NCI-H345 (cell line): ENCODE measurements at regions not wholly inside any gene's neighbourhood (a gene's known extent, or its start where the extent isn't known, plus 50 kb on each side); places are given as distances from the start of the nearest gene placed in this dataset.

Source experiments
- DNase-seq: peaks from one replicate; lab custom pipeline; 2025; lab: John Stamatoyannopoulos, UW

GRCh38 chr2:81703831-81704230, 1399.3 kb upstream of the LRRTM1 start:
- DNase-seq: no peak

- no peak for DNase-seq
Observed at GRCh38 chr2:81692566-81692965, 1388.0 kb upstream of the LRRTM1 start.

- DNase-seq: no peak
Observed at GRCh38 chr2:81675641-81676040, 1371.1 kb upstream of the LRRTM1 start.

GRCh38 chr2:81672923-81673322, 1368.4 kb upstream of the LRRTM1 start:
- no peak for DNase-seq

GRCh38 chr2:81672516-81672915, 1368.0 kb upstream of the LRRTM1 start:
- no peak for DNase-seq

DNA sequence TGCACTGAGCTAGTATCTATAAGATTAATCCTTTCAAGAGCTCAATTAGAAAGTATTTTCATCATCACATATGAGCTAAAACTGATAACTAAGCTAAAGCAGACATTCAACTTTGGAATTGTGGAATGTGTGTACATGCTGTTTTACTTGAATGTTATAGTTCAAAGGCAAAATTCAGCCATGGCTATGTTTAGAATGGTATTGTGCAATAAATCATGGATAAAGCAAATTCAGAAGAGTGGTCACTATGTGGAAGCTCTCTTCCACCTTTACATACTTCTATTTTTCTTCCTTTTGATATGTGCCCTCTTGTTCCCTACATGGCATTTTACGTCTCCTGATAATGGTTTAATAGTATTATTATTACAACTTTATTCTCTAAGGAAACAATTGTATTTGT, 1366.3 kb upstream of the LRRTM1 start:
- DNase-seq: no peak

DNA sequence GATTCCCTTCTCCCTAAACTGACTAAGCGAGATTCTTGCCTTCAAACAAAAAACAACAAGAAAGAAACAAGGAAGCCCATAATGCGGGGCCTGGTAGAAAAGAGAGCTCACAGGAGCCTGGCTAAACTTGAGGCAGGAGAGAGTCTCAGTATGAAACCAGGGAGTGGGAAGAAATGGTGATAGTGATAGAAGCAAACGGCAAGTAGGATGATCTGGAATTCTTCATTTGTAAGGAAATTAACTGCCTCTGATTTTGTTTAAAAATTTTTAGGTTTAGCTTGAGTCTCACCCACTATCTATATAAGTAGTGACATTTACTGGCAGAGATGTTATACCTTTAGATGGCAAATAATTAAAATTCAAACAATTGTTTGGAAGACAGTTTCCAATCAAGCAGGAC, 1356.5 kb upstream of the LRRTM1 start:
- no peak for DNase-seq

DNA sequence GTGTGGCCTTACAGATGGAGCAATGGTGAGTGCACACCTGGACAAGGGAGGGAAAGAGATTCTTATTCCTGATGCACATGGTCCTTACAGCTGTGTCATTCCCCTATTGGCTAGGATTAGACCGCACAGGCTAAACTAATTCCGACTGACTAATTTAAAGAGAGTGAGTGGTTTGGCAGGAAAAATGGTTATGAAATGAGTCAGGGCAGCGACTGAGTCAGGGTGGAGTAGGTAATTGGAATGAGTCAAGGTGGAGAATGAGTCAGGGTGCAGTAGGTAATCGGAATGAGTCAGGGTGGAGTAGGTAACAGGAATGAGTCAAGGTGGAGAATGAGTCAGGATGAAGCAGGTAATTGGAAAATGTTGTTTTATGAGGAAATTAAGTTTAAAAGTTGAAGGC, 1353.7 kb upstream of the LRRTM1 start:
- DNase-seq: no peak

GRCh38 chr2:81650048-81650971, 1345.8 kb upstream of the LRRTM1 start:
- no peak for DNase-seq

DNA sequence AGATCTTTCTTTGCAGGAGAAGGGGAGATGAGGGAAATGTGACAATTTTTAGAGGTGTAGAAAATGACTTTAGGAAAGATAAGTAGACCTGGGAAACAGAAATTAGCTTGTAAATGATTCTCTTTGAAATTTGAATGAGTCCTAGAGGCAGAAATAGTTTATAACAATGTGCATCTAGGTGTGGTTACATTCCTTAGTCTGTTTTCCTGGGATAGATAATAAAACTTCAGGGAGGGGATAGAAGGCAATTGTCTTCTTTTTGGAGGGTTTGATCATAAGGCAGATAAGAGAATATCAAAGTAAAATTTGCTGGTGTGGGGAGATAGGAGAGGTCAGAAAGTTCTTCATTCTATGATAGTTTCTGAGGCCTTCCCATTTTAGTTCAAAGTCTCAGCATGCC, 1344.3 kb upstream of the LRRTM1 start:
- DNase-seq: no peak

DNA sequence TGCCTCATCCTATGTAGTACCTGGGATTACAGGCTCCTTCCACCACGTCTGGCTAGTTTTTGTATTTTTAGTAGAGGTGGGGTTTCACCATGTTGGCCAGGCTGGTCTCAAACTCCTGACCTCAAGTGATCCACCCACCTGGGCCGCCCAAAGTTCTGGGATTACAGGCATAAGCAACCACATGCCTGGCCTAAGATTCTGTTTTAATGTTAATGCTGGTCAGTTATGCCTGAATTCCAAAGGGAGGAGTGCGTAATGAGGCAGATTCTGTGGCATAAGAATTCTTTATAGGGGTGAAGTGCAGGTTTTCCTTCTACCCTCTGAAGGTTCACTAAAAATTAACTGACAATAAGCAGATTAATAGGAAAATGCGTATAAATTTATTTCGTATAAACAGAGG, 1343.8 kb upstream of the LRRTM1 start:
- no peak for DNase-seq

- DNase-seq: no peak
Observed at GRCh38 chr2:81647715-81648230, 1343.2 kb upstream of the LRRTM1 start.

GRCh38 chr2:81645745-81646301, 1341.3 kb upstream of the LRRTM1 start:
- DNase-seq: no peak

GRCh38 chr2:81644189-81644588, 1339.6 kb upstream of the LRRTM1 start:
- no peak for DNase-seq

DNA sequence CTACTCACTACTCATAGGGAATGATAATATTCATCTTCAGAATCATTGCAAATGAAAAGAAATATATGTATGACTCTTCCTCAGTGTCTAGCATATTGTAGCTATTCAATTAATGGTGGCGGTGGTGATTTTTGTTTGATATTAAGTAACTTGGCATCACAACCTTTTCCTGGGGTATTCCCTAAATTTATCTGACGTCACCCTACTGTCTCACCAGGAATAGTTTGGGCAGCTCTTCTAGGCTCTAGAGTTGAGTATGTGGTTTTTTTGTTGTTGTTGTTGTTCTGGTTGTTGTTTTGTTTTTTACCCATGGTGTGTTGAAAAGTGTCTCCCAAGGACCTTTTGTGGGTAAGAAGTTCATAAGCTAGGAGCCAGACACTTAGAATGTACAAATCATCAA, 1320.3 kb upstream of the LRRTM1 start:
- no peak for DNase-seq

GRCh38 chr2:81600088-81600487, 1295.5 kb upstream of the LRRTM1 start:
- no peak for DNase-seq

DNA sequence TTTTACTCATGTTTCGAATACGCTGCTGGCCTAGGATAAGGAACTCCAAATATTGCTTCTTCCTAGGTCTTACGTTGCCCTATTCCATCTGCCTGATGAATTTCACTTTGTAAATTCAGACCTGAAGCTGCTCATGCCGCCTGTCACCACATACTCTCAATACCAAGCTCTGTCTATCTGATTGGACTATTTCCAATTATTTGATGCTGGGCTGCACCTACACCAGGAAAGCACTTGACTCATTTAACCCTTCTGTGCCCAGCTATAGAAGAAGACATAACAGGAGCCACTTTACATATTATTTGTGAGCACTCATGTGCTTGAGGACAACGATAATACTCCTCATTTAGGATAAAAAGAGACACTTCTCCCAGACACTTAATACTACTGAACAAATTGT, 1293.9 kb upstream of the LRRTM1 start:
- no peak for DNase-seq

- no peak for DNase-seq
Observed at GRCh38 chr2:81589406-81589805, 1284.9 kb upstream of the LRRTM1 start.

- no peak for DNase-seq
Observed at GRCh38 chr2:81583311-81584108, 1279.0 kb upstream of the LRRTM1 start.

GRCh38 chr2:81576713-81577112, 1272.2 kb upstream of the LRRTM1 start:
- no peak for DNase-seq

GRCh38 chr2:81551040-81551634, 1246.6 kb upstream of the LRRTM1 start:
- DNase-seq: no peak

DNA sequence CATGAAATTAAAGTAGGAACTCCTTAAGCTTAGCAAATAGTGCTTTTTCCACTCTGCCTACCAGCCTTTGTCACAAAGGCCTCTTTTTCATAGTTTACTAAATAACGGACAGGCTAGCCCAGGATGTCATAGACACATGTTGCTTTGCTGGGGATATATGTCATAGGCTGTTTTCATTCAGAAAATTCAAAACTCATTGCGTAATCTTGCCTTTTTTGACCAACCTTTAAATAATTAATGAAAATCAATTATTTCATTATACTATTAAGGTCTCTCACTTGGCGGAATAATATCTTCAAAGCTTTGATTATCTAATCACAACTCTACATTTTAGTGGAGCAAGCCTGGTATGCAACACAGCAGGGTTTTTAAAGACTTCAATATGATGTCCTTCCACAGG, 1245.7 kb upstream of the LRRTM1 start:
- DNase-seq: no peak
